Left renal cortex interstitium (tissue), 4 donors: ENCODE measurements at regions not wholly inside any gene's neighbourhood (a gene's known extent, or its start where the extent isn't known, plus 50 kb on each side); places are given as distances from the start of the nearest gene placed in this dataset.

ENCODE experiments used
- DNase-seq, 4 donors: peaks; one replicate each; pipeline ENCODE4 v3.0.0-alpha.2; 2013; ENCODE audit warnings: low read depth in 4 of 4, low spot score in 2 of 4, missing footprints in 1 of 4

DNA sequence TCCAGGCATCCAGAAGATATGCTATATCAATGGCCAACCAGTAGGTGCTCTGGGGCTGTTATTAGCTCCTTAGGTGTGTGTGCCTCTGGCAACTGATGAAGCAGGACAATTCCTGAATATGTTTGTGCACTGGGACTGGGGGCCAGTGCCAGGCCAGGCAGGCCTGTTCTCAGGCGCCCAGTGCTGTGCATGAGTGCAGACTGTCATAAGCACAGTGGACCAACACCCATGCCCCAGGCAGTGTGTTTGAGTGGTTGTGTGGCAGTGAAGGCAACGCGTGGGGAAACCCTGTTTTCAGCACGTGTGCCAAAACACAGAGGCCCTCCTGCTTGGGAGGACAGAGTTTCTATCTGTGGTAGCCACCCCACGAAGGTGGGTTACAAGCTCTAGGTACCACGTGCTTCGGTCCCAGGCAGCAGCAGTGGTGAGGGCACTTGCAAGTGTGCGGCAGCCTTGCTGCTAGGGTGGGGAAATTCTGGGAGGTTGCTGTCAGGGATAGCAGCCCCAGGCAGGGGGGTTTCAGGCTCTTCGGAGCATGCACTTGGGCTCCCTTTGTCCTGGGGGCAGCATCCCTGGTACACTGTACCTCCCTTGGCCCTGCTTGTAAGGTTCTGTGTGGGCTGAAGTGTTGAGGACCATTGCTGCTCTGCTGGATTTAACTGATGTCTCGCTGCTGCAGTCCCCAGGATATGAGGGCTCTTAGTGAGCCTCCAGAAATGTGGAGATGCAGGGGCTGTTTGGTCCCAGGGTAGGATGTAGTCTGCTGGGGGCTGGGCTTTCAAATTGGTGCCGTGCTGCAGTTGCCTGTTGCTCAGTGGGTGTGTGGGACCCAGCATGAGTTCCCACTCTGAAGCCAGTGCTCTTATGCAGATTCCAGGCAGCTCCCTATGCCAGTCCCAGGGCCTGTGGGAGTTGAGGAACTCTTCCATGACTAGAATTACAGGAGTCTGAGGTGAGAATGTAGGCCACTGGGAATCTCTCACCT is 280.9 kb downstream of the RPRM start:
- no peak for DNase-seq

DNA sequence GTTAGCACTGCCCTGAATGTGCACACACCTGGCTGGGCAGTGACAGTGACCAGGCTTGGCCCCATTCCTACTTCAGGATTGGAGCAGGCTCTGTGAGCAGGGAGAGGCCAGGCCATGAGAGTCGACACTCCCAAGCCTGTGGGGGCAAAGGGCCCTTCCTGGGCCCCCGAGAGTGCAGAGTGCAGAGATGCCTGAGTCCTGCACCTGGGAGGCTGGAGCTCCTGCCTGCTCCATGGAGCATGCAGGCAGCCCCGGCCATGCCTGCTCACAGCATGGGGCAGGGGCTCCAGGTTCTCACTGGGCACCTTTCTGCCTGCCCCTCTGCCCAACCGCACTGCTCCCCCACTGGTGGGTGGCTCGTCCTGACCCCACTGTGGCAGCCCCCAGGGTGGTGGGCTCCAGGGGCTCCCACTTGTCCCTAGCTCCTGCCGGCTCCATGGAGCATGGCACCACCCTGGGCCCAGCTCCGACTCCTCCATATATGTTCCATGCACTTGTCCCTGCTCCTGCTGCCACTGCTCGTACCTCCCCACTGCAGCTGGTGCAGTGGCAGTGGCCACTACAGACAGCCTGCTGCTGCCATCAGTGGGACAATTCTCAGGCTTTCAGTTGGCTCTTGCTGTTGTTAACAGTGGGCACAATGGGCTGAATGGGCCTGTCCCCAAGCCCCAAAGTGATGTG is 282.0 kb downstream of the RPRM start:
- no peak for DNase-seq

DNA sequence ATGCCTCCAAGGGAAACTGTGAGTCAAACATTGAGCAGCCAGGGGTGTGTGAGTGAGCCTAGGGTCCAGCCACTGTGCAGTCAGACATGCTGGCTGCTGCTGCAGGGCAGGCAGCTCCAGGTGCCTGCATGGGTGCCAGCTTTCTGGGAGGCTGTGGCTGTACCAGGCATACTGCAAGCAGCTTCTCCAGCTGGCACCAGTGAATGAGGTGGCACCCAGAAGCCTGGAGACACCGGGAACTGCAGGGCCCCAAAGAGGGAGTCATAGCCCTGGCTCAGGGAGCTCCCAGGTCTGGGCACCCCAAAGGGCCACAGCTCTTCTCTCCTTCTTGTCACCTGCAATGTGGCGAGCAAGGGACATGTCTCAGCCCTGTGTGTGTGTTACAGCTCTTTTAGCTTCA is 283.2 kb downstream of the RPRM start:
- DNase-seq, result no peak

DNA sequence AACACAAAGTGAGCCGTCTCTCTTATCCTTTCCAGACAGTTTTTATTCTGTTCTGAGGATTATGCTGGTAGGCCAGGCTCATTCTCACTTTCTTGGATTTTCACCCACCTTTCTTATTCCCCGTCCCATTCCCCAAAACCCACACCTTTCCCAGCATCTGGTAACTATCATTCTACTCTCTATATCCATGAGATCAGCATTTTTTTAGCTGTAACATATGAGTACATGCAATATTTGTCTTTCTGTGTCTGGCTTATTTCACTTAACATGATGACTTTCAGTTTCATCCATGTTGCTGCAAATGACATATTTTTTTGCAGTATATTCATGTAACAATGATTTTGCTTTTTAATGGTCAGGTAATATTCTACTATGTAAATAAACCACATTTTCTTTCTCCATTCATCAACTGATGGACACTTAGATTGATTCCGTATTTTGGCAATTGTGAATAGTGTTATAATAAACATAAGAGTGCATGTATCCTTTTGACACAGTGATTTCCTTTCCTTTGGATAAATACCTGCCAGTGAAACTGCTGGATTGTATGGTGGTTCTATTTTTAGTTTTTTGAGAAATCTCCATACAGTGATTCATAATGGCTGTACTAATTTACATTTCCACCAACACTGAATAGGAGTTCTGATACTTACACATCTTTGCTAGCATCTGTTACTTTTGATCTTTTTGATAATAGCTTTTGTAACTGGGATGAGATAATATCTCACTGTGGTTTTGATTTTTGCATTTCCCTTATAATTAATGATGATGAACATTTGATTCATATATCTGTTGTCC is 289.3 kb downstream of the RPRM start:
- DNase-seq, result no peak

DNA sequence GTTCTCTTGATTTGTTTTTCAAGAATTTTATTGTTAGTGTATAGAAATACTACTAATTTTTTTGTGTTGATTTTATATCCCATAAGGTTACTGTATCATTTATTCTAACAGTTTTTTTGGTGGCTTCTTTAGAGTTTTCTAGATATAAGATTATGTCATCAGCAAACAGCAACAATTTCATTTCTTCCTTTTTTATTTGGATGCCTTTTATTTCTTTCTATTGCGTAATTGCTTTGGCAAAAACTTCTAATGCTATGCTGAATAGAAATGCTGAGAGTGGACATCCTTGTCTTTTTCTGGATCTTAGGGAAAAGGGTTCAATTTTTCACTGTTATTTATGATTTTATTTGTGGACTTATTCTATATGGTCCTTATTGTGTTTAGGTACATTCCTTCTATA is 298.8 kb downstream of the RPRM start:
- no peak for DNase-seq

DNA sequence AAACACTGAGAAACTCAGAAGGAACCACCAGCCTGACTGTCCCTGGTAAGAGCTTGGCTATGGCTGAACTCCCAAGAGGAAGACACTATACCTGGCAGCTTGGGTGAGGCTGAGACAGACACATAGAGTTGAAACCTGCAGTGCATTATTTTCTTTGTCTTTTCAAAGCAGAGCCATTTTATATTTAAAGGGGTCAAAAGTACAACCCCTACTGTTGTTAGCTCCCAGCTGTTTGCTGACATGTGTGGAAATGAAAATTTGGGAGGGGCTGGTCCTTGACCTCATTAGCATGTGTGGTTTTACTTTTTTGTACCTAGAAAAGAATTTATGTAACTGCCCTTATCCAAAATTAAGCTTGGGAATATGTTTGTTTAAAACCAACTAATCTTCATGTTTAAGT is 309.0 kb downstream of the RPRM start:
- DNase-seq, result peak in 1 of 4 donors; percentile 2

DNA sequence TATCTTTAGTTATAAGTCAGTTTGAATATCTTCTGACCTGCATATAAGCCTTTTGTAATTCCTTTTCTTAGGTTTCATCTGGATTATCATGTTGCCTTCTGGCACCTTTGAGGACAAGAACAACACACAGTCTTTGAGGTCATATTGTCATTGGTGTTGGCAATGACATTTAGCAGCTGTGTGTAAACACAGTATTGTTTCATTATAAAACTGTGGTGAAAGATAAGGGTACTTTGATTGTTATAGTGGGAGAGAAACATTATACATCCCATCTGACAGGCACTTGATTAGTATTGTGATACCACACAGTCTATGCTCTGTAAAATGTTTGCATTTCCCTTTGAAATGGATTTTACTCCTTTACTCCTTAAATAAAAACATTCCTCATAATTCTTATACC is 313.5 kb downstream of the RPRM start:
- DNase-seq, result no peak

DNA sequence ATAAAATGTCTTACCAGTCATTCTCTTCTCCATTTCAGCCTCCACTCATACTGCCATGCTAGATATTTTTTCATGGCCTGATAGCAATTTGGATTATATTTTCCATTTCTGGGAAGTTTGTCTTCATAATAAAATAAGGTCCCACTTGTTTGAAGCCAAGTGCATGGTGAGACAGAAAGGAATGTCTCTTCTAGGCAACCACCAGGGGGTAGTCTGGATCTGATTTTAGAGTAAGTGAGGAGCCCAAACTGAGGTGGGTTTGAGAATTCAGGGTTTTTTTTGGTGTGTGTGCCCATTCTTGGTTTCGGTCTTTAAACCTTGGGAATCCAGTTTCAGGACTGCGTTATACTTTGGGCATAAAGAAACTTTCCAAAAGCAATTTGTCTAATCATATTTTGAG is 315.5 kb downstream of the RPRM start:
- DNase-seq, result peak in 2 of 4 donors; percentile 3 to 31

DNA sequence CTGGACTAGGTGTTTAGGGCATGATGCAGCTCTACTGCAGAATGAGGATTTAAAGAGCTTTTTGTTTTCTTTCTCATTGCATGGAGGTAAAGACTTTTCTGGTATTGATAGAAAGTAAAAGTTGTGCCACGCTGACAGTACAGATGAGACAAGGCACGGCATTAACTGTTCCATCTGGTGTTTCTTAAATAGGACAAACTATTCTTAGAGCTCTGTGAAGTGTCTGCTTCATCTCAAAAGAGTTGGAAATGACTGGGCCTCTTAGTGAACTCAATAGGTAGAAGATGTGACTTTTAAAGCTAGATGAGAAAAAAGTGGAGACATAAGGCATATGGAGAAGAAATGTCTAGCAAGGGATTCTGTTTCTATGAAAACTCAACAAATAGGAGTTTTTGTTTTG is 321.8 kb downstream of the RPRM start:
- DNase-seq, result no peak

DNA sequence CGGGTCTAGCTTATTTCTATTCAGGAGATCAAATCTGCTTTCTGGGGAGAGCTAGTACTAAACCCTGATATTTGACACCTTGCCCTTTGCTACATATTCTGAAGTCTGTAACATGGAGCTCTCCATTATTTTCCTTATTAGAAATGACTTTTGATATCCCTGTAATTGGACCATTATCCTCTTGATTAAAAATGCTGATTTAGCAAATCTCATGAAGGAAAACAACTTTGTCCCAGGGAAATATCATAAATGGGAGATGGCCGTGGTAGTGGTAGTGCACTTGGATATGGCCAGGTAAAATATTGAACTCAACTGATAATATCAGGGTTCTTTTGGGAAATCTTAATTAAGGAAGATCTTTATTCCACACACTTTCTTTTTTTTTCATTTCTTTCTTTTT is 326.5 kb downstream of the RPRM start:
- no peak for DNase-seq

DNA sequence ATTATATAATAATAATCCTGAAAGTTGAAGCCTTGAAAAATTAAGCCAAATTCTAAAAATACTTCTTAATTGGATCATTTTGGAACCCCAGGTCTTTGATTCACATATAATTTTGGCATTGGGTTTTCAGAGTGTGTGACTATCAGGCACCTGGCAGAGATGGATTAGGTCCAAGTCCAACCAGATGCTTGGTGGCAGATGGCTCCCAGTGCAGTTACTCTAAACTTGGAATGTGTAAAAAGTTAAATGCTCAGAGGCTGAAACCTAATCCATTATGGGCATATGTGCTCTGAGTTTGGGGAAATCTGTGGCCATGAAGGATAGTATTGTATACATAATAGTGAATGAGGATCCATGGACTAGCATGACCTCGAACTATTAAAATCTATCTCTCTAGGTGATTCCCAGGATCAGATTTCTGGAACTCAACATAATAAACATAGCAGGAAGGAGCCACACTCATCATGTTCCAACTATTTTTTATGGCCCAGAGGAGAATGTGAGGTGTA is 333.0 kb downstream of the RPRM start:
- DNase-seq, result no peak

DNA sequence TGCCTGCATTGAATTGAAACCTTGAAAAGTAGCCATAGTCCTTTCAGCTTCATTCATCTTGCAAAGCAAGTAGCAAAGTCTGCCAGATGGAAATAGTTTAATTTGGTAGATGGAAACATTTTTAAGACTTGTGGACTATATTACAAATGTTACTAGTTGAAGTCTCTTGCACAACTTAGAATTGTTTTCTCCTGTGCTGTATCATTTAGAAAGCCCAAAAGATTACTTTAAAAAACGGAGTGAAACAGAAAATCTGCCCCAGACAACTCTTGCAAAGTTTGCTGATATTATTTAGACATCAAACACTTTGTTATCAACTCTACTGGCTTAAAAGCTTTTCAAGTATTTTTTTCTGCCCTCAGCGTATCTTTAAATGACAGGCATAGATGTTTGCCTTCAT is 335.0 kb downstream of the RPRM start:
- DNase-seq, result no peak

DNA sequence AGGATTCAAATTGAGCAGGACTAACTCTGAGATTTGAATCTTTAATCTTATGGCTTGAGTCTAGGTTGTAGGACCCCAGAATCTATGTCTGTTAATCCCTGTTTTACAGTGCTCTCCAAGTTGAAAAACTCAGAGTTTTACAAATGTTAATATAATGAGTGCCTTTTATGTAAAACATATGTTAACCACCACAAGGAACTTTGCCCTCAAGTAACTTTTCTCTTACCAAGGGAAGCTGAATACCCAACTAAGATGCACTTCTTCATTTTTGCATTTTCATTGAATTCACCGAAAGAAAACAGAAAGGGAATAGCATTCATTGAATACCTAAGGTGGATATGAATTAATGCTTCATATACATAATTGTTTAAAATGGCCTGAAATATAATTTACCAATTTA is 338.1 kb downstream of the RPRM start:
- DNase-seq, result no peak

DNA sequence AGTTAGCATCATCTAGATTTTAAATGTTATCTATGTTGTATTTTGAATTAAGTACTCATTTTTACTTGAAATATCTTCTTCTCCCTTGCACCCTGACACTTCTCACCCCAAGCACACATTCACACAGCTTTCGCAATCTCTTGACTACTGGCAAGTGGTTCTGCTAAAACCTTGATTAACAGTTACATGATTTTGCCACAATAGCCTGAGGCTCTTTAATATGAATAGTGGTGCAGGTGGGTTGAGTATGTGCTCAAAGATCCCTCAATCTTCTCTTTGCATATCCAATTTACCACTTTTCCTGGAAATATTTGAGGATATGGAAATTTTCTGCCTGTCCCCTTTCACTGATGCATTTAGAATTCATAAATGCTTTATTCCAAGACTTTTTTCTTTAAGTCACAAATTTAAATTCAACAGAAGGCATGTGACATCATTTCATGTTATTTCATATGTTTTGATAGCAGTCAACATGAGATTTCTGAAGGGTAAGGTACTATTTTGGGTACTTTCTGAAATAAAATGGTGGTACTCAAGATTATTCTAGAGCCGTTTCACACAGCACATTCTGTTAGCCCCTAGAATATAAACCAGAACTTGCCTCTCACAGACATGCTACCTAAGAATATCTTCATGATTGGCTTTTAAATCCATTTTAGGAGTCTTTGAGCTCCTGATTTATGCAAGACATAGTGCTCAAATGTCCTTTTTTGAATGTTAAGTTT is 339.7 kb downstream of the RPRM start:
- DNase-seq, result no peak

DNA sequence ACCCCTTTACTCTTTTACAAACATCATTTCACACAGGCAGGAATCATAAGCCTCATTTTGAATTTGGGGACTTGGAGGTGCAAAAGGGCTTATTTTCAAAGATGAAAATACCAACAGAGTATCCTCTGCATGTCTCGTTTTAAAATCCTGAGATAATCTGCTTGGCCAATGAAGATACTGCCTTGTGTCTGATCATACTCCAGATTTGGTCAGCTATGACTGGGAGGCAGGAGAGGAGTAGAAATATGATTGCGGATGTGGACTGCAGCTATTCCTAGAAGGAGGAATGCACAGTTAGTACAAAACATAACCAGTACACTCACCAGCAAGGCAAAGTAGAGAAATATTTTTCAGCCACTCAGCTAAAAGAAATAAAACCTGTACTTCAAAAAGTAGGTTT is 342.3 kb downstream of the RPRM start:
- no peak for DNase-seq

DNA sequence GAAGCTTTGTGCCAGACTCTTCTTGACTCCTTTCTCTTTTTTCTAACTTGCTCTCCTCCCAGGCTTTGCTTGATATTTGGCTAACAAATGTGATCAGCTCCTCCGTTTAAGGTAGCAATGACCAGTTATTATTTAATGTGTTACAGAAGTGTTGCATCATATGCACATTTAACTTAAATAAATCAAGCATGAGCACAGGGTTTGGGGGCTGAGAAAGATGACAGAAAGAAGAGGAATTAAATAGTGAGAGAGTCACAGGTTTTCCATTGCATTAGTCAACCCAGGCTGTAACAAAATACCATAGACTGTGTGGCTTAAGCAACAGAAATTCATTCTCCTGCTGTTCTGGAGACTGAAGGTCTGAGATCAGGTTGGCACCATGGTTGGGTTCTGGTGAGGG is 343.8 kb downstream of the RPRM start:
- DNase-seq, result no peak

DNA sequence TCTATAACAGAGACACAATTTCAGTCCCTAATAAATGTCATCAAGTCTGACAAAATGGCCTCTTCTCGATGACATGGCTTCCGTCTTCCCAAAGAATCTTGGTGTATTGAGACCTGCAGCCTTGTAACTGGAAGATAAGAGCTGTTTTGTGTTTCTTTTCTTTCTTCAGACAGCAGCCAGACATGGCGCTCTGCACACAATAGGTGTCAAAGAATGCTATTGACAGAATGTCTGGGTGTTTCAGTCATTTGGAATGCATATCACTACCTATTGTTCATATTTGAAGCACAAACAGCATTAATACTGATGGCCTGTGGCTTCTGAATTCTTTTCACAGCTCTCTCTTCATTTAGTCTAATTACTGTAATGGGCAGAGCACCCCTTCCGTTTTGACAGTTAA is 344.8 kb downstream of the RPRM start:
- DNase-seq, result no peak

DNA sequence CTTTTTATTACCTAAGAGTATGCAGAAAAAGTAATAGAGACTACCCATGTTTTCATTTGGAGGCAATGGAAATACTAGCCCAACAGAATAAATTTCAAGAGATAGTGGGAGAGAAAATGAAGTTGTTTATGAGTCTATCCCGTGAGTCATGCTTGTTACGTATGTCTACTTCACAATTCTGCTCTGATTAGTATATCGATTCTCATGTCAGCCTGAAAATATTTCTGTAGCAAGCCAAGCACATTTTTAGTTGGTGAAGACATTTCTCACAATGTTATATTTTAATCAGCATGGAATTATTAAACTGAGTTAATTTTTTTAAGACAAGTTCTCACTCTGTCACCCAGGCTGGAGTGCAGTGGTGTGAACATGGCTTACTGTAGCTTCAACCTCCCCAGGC is 346.1 kb downstream of the RPRM start:
- DNase-seq, result peak in 1 of 4 donors; percentile 8

DNA sequence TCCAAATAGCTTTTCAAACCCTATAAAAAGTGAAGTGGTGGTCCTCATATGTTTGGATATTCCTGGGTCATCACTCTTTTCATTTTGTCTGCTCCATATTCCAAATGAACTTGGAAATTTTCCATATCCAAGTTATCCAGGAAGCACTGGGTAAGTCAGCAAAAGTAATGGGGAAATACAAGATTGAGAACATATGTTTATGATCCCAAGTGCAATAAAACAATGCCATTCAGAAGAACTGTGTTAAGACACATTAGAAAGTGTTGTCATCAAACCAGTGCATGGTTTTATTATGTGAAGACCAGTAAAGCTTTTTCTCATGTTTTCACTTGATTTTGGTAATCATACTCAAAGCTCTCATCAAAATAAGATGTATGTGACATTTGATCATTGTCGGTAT is 363.4 kb downstream of the RPRM start:
- no peak for DNase-seq

DNA sequence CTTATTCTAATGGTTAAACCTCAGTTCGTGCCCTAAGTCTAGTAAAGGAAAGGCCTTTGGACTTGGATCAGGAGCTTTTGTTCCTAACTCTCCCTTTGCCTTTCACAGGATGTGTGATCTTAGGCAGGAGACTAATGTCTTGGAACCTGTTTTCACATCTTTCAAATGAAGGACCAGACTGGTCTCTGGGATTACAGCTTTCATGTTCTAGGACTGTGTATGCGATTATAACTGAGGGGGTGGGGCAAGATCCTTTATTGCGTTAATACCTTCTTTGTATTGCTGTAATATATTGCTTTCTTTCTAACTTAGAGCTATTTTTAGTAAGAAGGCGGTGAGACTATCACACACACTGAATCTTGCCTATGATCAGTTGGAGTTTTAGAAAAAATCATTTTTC is 368.1 kb downstream of the RPRM start:
- DNase-seq, result no peak
